Mesendoderm (in vitro differentiated cells): ENCODE measurements at regions not wholly inside any gene's neighbourhood (a gene's known extent, or its start where the extent isn't known, plus 50 kb on each side); places are given as distances from the start of the nearest gene placed in this dataset.

Experiments used
- DNase-seq: peaks from one replicate; pipeline ENCODE4 v3.0.0; 2013
- H2AK5ac ChIP-seq: 2 replicates; pipeline ENCODE4 v1.6.1; 2013; ENCODE audit warnings: low read length, inconsistent platforms
- H2BK120ac ChIP-seq: 2 replicates; pipeline ENCODE4 v1.6.1; 2013; ENCODE audit warnings: low read depth, mild to moderate bottlenecking, low read length, moderate library complexity, mixed read lengths
- H2BK15ac ChIP-seq: replicated peaks from 2 replicates; pipeline ENCODE4 v1.6.1; 2013; ENCODE audit warnings: low read depth, mild to moderate bottlenecking, moderate library complexity
- H2BK5ac ChIP-seq: 2 replicates; pipeline ENCODE4 v1.6.1; 2013; ENCODE audit warnings: low read length, inconsistent platforms
- H3K18ac ChIP-seq: 2 replicates; pipeline ENCODE4 v1.6.1; 2013; ENCODE audit warnings: mild to moderate bottlenecking, low read length, mixed read lengths
- H3K23ac ChIP-seq: one replicate; pipeline ENCODE4 v1.6.1; 2013; ENCODE audit warnings: low read length
- H3K27ac ChIP-seq: 2 replicates; pipeline ENCODE4 v1.5.1; 2013; ENCODE audit warnings: low read depth, mild to moderate bottlenecking, inconsistent platforms, low read length, moderate library complexity
- H3K27me3 ChIP-seq: 2 replicates; pipeline ENCODE4 v1.6.1; 2013; ENCODE audit warnings: low read length, control low read depth, mild to moderate bottlenecking, inconsistent platforms; ENCODE audit not compliant: insufficient read depth, poor library complexity
- H3K36me3 ChIP-seq: 2 replicates; pipeline ENCODE4 v1.6.1; 2013; ENCODE audit warnings: low read length, inconsistent platforms; ENCODE audit not compliant: control insufficient read depth, insufficient read depth
- H3K4ac ChIP-seq: one replicate; pipeline ENCODE4 v1.6.1; 2013; ENCODE audit warnings: low read depth, mild to moderate bottlenecking, low read length, moderate library complexity
- H3K4me1 ChIP-seq: 2 replicates; pipeline ENCODE4 v1.6.1; 2013; ENCODE audit warnings: low read depth, low read length, inconsistent platforms; ENCODE audit not compliant: control insufficient read depth
- H3K4me2 ChIP-seq: 2 replicates; pipeline ENCODE4 v1.6.1; 2013; ENCODE audit warnings: low read length
- H3K4me3 ChIP-seq: 2 replicates; pipeline ENCODE4 v1.5.1; 2013; ENCODE audit warnings: mild to moderate bottlenecking, low read length
- H3K56ac ChIP-seq: one replicate; pipeline ENCODE4 v1.6.1; 2013; ENCODE audit warnings: low read length
- H3K79me1 ChIP-seq: 2 replicates; pipeline ENCODE4 v1.6.1; 2013; ENCODE audit warnings: low read length, inconsistent platforms
- H3K79me2 ChIP-seq: 2 replicates; pipeline ENCODE4 v1.6.1; 2013; ENCODE audit warnings: mild to moderate bottlenecking, low read length; ENCODE audit not compliant: control insufficient read depth, insufficient read depth
- H3K9ac ChIP-seq: 2 replicates; pipeline ENCODE4 v1.6.1; 2013; ENCODE audit warnings: low read length, inconsistent platforms
- H4K5ac ChIP-seq: one replicate; pipeline ENCODE4 v1.6.1; 2013; ENCODE audit warnings: low read length
- H4K8ac ChIP-seq: one replicate; pipeline ENCODE4 v1.6.1; 2013; ENCODE audit warnings: low read depth, mild to moderate bottlenecking, control low read depth, low read length, moderate library complexity
- WGBS: extraction: QIAGEN DNeasy Blood & Tissue Kit; methylation state at CpG from one replicate; pipeline ENCODE4 v1.1.7; 2013; ENCODE audit warnings: low lambda C conversion rate, missing lambda C conversion rate; ENCODE audit not compliant: insufficient coverage; ENCODE audit errors: extremely low coverage; 5-methylcytosine and 5-hydroxymethylcytosine counted together

DNA sequence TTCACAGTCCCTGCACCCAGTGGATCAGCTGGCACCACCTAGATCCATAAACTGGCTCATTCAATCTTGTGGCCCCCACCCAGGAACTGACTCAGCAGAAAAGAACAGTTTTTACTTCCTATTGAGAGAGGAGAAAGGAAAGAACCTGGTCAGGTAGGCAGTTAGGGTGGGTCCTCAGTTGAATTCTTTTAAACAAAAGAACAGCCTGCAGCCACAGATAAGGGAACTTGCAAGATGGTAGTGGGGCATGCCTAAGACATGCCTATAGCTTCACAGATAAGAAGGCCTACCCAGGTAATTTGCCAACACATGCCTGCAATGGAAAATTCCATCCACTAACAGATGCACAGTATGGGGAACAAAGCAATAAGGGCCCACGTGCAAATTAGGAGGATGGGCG lies 86.7 kb upstream of the NLGN4Y start:
- no peaks in the 10 kb centered on the region for H3K36me3 ChIP-seq
- H4K8ac ChIP-seq = no peak overlapping the region
- H3K4me2 ChIP-seq = no peak overlapping the region
- H3K56ac ChIP-seq = no peak overlapping the region
- no peak overlapping the region for H2BK15ac ChIP-seq
- no peaks in the 10 kb centered on the region for H3K4me1 ChIP-seq
- no peak overlapping the region for H3K9ac ChIP-seq
- no peak overlapping the region for H2BK5ac ChIP-seq
- H3K79me1 ChIP-seq = no peaks in the 10 kb centered on the region
- H4K5ac ChIP-seq = no peak overlapping the region
- H2AK5ac ChIP-seq = no peak overlapping the region
- H3K4ac ChIP-seq = peak overlapping the region; percentile 36
- H3K4me3 ChIP-seq = no peak overlapping the region
- peak overlapping the region; percentile 61 for H2BK120ac ChIP-seq
- H3K27me3 ChIP-seq = no peaks in the 10 kb centered on the region
- H3K27ac ChIP-seq = no peak overlapping the region
- H3K79me2 ChIP-seq = no peaks in the 10 kb centered on the region
- H3K18ac ChIP-seq = no peak overlapping the region
- peak; percentile 81 for DNase-seq
- no peak overlapping the region for H3K23ac ChIP-seq
- no CpG with 5 or more reads among the region's 2 CpGs for WGBS

DNA sequence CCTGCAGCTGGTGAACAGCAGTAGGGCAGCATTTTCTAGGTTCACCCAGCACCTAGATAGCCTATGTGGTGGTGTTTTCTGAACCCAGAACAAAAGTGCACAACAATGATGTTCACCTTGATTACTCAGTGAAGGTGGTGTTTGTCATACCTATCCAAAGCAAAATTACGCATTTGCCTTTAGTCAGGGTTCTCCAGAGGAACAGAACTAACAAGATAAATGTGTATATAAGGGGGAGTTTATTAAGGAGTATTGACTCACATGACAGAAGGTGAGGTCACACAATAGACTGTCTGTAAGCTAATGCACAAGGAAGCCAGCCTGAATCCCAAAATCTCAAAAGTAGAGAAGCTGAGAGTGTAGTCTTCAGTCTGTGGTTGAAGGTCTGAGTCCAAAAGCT lies 85.9 kb upstream of the NLGN4Y start:
- no peaks in the 10 kb centered on the region for H3K79me2 ChIP-seq
- H3K23ac ChIP-seq = no peak overlapping the region
- no peak overlapping the region for H3K27ac ChIP-seq
- peak overlapping the region; percentile 45 for H2BK5ac ChIP-seq
- no peak overlapping the region for H4K5ac ChIP-seq
- no peak overlapping the region for H4K8ac ChIP-seq
- H3K9ac ChIP-seq = no peak overlapping the region
- no peak overlapping the region for H2BK15ac ChIP-seq
- WGBS = no CpG with 5 or more reads among the region's 1 CpG
- no peaks in the 10 kb centered on the region for H3K79me1 ChIP-seq
- H3K4me1 ChIP-seq = no peaks in the 10 kb centered on the region
- H3K56ac ChIP-seq = peak overlapping the region; percentile 34
- no peaks in the 10 kb centered on the region for H3K36me3 ChIP-seq
- no peak overlapping the region for H2AK5ac ChIP-seq
- H3K18ac ChIP-seq = no peak overlapping the region
- no peak overlapping the region for H3K4ac ChIP-seq
- no peaks in the 10 kb centered on the region for H3K27me3 ChIP-seq
- no peak overlapping the region for H3K4me3 ChIP-seq
- no peak for DNase-seq
- no peak overlapping the region for H3K4me2 ChIP-seq
- no peak overlapping the region for H2BK120ac ChIP-seq

DNA sequence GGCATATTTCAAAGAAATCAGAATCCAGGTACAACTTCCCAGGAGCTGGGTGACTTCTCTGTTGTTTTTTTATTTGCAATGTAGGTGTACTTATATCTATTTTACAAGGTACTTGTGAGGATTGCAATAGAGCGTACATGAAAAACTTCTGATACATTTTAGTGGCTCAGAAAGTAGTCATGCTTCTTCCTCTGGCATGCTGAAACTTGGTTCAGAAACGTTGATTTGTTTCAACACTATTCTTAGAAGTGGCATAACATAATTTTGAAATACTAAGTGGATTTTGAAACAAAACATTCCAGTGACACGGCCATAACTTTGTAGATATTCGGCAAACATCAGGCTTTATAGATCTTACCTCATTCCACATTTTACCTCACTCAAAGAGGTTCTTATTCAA lies 79.8 kb upstream of the NLGN4Y start:
- H3K36me3 ChIP-seq = no peaks in the 10 kb centered on the region
- no peak overlapping the region for H3K4me2 ChIP-seq
- no CpG with 5 or more reads among the region's 4 CpGs for WGBS
- H2BK5ac ChIP-seq = no peak overlapping the region
- H3K23ac ChIP-seq = no peak overlapping the region
- H4K5ac ChIP-seq = no peak overlapping the region
- no peaks in the 10 kb centered on the region for H3K27me3 ChIP-seq
- H4K8ac ChIP-seq = no peak overlapping the region
- no peak overlapping the region for H3K18ac ChIP-seq
- H3K9ac ChIP-seq = no peak overlapping the region
- no peak for DNase-seq
- H2BK15ac ChIP-seq = no peak overlapping the region
- no peaks in the 10 kb centered on the region for H3K79me2 ChIP-seq
- H3K27ac ChIP-seq = no peak overlapping the region
- no peaks in the 10 kb centered on the region for H3K79me1 ChIP-seq
- H2BK120ac ChIP-seq = no peak overlapping the region
- no peaks in the 10 kb centered on the region for H3K4me1 ChIP-seq
- no peak overlapping the region for H3K4ac ChIP-seq
- H2AK5ac ChIP-seq = no peak overlapping the region
- H3K4me3 ChIP-seq = no peak overlapping the region
- H3K56ac ChIP-seq = no peak overlapping the region

DNA sequence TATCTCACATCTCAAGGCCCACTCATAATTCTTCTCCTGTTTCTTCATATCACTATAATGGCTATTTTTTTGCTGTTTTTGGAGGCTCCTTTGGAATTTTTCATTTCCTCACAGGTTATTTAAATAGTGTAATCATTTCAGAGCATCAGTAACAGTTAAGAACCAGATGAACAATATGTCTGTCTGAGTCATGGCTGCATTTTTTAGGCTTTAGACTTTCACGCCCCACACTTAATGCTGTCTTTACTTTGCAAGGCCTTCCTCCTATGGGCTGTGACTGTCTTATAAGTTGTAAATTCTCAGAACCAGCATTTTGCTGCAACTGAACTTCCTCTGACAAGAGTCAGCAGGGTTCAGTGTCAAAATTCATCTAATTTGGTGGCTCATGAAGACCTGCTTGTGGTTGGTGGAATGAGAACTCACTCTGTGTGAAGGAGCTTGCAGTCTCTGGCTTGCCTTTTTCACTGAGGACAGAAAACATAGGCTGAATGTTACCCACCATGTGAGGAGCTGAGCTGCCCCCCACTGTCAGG lies 56.1 kb upstream of the NLGN4Y start:
- Histone ChIP-seq H3K4me2 (no peak overlapping the region), H2BK120ac (peak overlapping the region; percentile 61), H4K5ac (peak overlapping the region; percentile 81), H2BK15ac (no peak overlapping the region), H3K4ac (peak overlapping the region; percentile 94), H3K4me3 (no peak overlapping the region), H3K56ac (peak overlapping the region; percentile 34), H4K8ac (no peak overlapping the region), H3K18ac (peak overlapping the region; percentile 39), H3K79me2 (no peaks in the 10 kb centered on the region), H3K27me3 (no peaks in the 10 kb centered on the region), H2BK5ac (peak overlapping the region; percentile 50), H3K79me1 (no peaks in the 10 kb centered on the region), H3K27ac (no peak overlapping the region), H3K23ac (no peak overlapping the region), H2AK5ac (no peak overlapping the region), H3K36me3 (no peaks in the 10 kb centered on the region), H3K9ac (no peak overlapping the region), H3K4me1 (peaks cover 2% of the 10 kb centered on the region)
- DNase-seq = no peak
- no CpG with 5 or more reads among the region's 1 CpG for WGBS

DNA sequence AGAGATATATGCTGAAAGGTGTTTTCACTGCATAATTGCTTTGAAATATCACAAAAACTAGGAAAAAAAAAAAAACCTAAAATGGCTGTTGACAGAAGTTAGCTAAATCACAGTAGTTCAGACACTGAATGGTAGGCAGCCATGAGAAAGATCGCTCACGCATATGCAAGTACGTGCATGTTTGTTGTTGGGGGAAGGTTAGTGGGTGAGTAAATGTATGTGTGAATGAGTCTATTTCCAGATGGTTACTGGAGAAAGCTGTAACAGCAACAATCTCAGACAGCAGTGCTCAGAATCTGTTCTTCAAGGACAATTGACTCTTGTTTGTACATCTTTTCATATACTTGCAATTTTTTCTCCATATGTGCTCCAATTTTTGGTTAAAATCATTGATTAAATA lies 51.9 kb upstream of the NLGN4Y start:
- H3K4me3 ChIP-seq = no peak overlapping the region
- peak overlapping the region; percentile 25 for H3K56ac ChIP-seq
- H4K5ac ChIP-seq = no peak overlapping the region
- H3K9ac ChIP-seq = no peak overlapping the region
- no peak overlapping the region for H3K23ac ChIP-seq
- no peak for DNase-seq
- no peaks in the 10 kb centered on the region for H3K36me3 ChIP-seq
- H3K27me3 ChIP-seq = no peaks in the 10 kb centered on the region
- WGBS = no CpG with 5 or more reads among the region's 3 CpGs
- no peak overlapping the region for H2BK5ac ChIP-seq
- H4K8ac ChIP-seq = no peak overlapping the region
- no peak overlapping the region for H3K18ac ChIP-seq
- H2BK120ac ChIP-seq = no peak overlapping the region
- no peak overlapping the region for H2AK5ac ChIP-seq
- H3K27ac ChIP-seq = no peak overlapping the region
- peaks cover 2% of the 10 kb centered on the region for H3K4me1 ChIP-seq
- H3K4ac ChIP-seq = peak overlapping the region; percentile 31
- no peak overlapping the region for H2BK15ac ChIP-seq
- H3K79me2 ChIP-seq = no peaks in the 10 kb centered on the region
- no peak overlapping the region for H3K4me2 ChIP-seq
- no peaks in the 10 kb centered on the region for H3K79me1 ChIP-seq

DNA sequence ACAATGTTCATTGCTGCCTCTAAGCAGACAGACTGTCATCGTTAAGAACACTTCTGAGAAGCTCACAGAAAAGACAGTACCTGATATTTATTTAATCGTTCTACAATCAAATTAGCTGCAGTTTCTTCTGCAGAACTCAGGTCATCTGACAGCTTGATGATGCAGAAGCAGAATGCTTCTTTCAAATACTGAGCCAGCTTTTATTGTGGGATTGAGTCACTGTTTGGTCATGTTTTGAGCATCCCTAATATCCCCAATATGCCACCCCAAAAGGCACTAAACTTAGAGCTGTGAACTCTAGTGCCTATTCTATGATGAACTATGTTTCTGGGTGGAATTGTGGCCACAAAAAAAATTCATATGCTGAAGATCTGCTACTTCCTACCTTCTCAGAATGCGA lies 51.0 kb upstream of the NLGN4Y start:
- no peaks in the 10 kb centered on the region for H3K36me3 ChIP-seq
- H3K23ac ChIP-seq = no peak overlapping the region
- H3K79me1 ChIP-seq = no peaks in the 10 kb centered on the region
- no peak overlapping the region for H3K9ac ChIP-seq
- no peak overlapping the region for H3K56ac ChIP-seq
- H2BK5ac ChIP-seq = no peak overlapping the region
- no peak overlapping the region for H2BK120ac ChIP-seq
- no peaks in the 10 kb centered on the region for H3K27me3 ChIP-seq
- no peak overlapping the region for H3K4ac ChIP-seq
- H3K4me3 ChIP-seq = no peak overlapping the region
- no peak overlapping the region for H4K5ac ChIP-seq
- H3K4me2 ChIP-seq = no peak overlapping the region
- H3K79me2 ChIP-seq = no peaks in the 10 kb centered on the region
- H2BK15ac ChIP-seq = no peak overlapping the region
- no peak overlapping the region for H4K8ac ChIP-seq
- peak; percentile 55 for DNase-seq
- no peak overlapping the region for H3K18ac ChIP-seq
- no peak overlapping the region for H2AK5ac ChIP-seq
- no CpG with 5 or more reads among the region's 3 CpGs for WGBS
- H3K27ac ChIP-seq = no peak overlapping the region
- H3K4me1 ChIP-seq = peaks cover 2% of the 10 kb centered on the region
